Ishikawa (cell line): ENCODE measurements at regions not wholly inside any gene's neighbourhood (a gene's known extent, or its start where the extent isn't known, plus 50 kb on each side); places are given as distances from the start of the nearest gene placed in this dataset.

Experiments
- CEBPB ChIP-seq: IDR thresholded peaks from 2 replicates; pipeline ENCODE4 v1.6.1; 2012
- CREB1 ChIP-seq: IDR thresholded peaks from 2 replicates; pipeline ENCODE4 v1.6.1; 2012; ENCODE audit warnings: low read depth
- EGR1 ChIP-seq: IDR thresholded peaks from 2 replicates; pipeline ENCODE4 v1.6.1; 2012
- EP300 ChIP-seq: IDR thresholded peaks from 2 replicates; pipeline ENCODE4 v1.6.1; 2012; ENCODE audit warnings: borderline replicate concordance
- FOXM1 ChIP-seq: IDR thresholded peaks from 2 replicates; pipeline ENCODE4 v1.6.1; 2012; ENCODE audit warnings: low read depth, borderline replicate concordance
- NFIC ChIP-seq: IDR thresholded peaks from 2 replicates; pipeline ENCODE4 v1.6.1; 2012
- RAD21 ChIP-seq: IDR thresholded peaks from 2 replicates; pipeline ENCODE4 v1.6.1; 2012; ENCODE audit warnings: low read depth
- REST ChIP-seq: IDR thresholded peaks from 2 replicates; pipeline ENCODE4 v1.6.1; 2012; ENCODE audit warnings: low read depth, mild to moderate bottlenecking
- TAF1 ChIP-seq: IDR thresholded peaks from 2 replicates; pipeline ENCODE4 v1.6.1; 2012; ENCODE audit warnings: low read depth, mild to moderate bottlenecking
- TEAD4 ChIP-seq: IDR thresholded peaks from 2 replicates; pipeline ENCODE4 v1.6.1; 2012
- USF1 ChIP-seq: IDR thresholded peaks from 2 replicates; pipeline ENCODE4 v1.6.1; 2012
- YY1 ChIP-seq: IDR thresholded peaks from 2 replicates; pipeline ENCODE4 v1.6.1; 2012; ENCODE audit warnings: low read depth
- TF ChIP-seq, protein P1 (sequence below): IDR thresholded peaks from 2 replicates; pipeline ENCODE4 v1.6.1; 2012

- TF ChIP-seq EGR1 (no peak), FOXM1 (no peak), CEBPB (no peak), USF1 (no peak), EP300 (no peak), YY1 (no peak), REST (no peak), RAD21 (no peak), TEAD4 (no peak), TAF1 (no peak), NFIC (no peak), CREB1 (no peak)
- TF ChIP-seq, protein P1, sequence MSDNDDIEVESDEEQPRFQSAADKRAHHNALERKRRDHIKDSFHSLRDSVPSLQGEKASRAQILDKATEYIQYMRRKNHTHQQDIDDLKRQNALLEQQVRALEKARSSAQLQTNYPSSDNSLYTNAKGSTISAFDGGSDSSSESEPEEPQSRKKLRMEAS = no peak
Observed at GRCh38 chr2:186255823-186256222, 230.2 kb upstream of the ZC3H15 start.
